ENCODE measurements at regions not wholly inside any gene's neighbourhood (a gene's known extent, or its start where the extent isn't known, plus 50 kb on each side); places are given as distances from the start of the nearest gene placed in this dataset.

- TF ChIP-seq MAFK (IDR thresholded peaks at IDR 0.05; ENCODE audit: low read depth, low read length) (no peak), SAP30 (IDR thresholded peaks at IDR 0.05; ENCODE audit: insufficient read depth, insufficient replicate concordance, low read length) (peak; percentile 32), SIN3A (conservative IDR thresholded peaks at IDR 0.05 in 1 of 2, IDR thresholded peaks at IDR 0.05 in 1 of 2; ENCODE audit: low read depth in 1 of 2, low read length in 2 of 2) (peak in 1 of 2 experiments; percentile 5; a peak in 1 of 4 replicates), TBP (IDR thresholded peaks at IDR 0.05; ENCODE audit: low read depth, low read length) (no peak), HDAC2 (IDR thresholded peaks at IDR 0.05; ENCODE audit: borderline replicate concordance in 1 of 2, low read depth in 2 of 2, low read length in 2 of 2) (no peak), YY1 (IDR thresholded peaks at IDR 0.05; ENCODE audit: low read depth, low read length) (no peak), GTF2F1 (IDR thresholded peaks at IDR 0.05; ENCODE audit: borderline replicate concordance, low read depth, low read length) (no peak), RNF2 (IDR thresholded peaks at IDR 0.05; ENCODE audit: borderline replicate concordance, low read depth, low read length, missing control alignments, poor library complexity, severe bottlenecking) (peak; percentile 43), CTCF (IDR thresholded peaks at IDR 0.05; ENCODE audit: control extremely low read depth in 1 of 3, insufficient read depth in 1 of 3, low read depth in 1 of 3, low read length in 3 of 3) (peak in 1 of 3 experiments; percentile 9; a peak in 1 of 4 replicates), KDM1A (IDR thresholded peaks at IDR 0.05; ENCODE audit: borderline replicate concordance, low read length) (no peak), TEAD4 (IDR thresholded peaks at IDR 0.05; ENCODE audit: low read depth, low read length) (no peak), BRCA1 (IDR thresholded peaks at IDR 0.05; ENCODE audit: low read depth, low read length) (no peak), RBBP5 (IDR thresholded peaks at IDR 0.05; ENCODE audit: borderline replicate concordance, low read depth, low read length) (peak; percentile 84; the same call in 1 of the 2 replicates), NANOG (IDR thresholded peaks at IDR 0.05; ENCODE audit: insufficient read depth, low read depth, low read length, poor library complexity, severe bottlenecking) (no peak), ATF2 (IDR thresholded peaks at IDR 0.05; ENCODE audit: low read length) (no peak), SUZ12 (IDR thresholded peaks at IDR 0.05; ENCODE audit: low read length) (peak; percentile 60; the same call in 1 of the 2 replicates)
- TF ChIP-seq, protein P1, sequence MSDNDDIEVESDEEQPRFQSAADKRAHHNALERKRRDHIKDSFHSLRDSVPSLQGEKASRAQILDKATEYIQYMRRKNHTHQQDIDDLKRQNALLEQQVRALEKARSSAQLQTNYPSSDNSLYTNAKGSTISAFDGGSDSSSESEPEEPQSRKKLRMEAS (IDR thresholded peaks at IDR 0.05): peak; percentile 49
These were observed 225.6 kb upstream of the CRY1 start (continued) for GRCh38 chr12:107318806-107319532.

All from H1 (cell line).